COLO668 (cell line): ENCODE measurements at regions not wholly inside any gene's neighbourhood (a gene's known extent, or its start where the extent isn't known, plus 50 kb on each side); places are given as distances from the start of the nearest gene placed in this dataset.
"Not testable (repeated sequence)": the region's sequence is repeated elsewhere in the genome, so short reads cannot be mapped to it uniquely, and the experiment has no call there.

Experiments
- DNase-seq: peaks from one replicate; lab custom pipeline; 2025; ENCODE audit not compliant: unreplicated experiment; lab: John Stamatoyannopoulos, UW

GRCh38 chr5:102613661-102614060 lies 114.9 kb upstream of the SLCO6A1 start:
- no peak for DNase-seq

DNA sequence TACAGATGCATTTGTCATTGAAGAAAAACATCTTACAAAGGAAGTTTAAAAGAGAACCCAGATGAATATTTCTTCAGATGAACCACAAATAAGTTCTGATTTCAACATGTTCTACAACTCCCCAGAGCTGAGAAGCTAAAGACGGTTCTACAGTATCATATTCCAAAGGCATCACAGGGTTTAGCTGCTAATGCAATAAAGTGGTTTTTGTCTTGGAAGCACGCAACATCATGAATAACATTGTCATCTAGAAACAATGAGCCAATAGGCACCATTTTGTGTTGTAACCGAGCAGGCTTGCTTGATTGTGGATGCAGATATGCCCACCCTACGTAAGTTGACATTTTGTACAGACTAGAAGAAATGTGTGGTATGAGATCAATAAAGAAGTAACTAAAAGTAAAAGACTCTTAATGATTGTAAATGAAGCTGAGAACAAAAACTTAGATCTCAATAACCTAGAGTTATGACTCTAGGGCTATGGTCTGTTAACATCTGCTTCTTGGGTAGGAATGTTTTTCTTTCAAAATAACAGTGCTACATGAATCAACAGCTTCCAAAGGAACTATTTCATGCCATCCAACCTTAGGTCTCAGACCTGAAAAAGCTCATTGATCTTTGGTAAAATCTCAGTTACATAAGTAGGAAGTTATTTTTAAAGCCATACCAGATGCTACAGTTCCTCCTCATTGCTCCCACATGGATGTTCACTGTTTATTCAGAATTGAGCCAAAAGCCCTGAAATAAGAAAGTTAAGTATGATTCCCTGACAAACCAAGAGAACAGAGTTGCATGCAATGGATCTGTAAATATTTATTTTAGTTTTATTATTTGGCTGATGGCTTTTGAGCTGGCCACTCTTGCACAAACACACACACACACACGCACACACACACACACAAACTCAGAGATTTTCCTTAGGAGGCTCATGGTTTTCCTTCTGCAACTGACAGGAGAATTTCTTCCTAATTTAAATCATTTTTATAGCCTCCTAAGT lies 118.7 kb upstream of the SLCO6A1 start:
- no peak for DNase-seq

- DNase-seq: no peak
Observed at GRCh38 chr5:102622262-102622661, 123.5 kb upstream of the SLCO6A1 start.

- DNase-seq: no peak
Observed at GRCh38 chr5:102623329-102624065, 124.7 kb upstream of the SLCO6A1 start.

GRCh38 chr5:102624405-102624804 lies 125.6 kb upstream of the SLCO6A1 start:
- DNase-seq: no peak

- DNase-seq: no peak
Observed at GRCh38 chr5:102625468-102625867, 126.7 kb upstream of the SLCO6A1 start.

DNA sequence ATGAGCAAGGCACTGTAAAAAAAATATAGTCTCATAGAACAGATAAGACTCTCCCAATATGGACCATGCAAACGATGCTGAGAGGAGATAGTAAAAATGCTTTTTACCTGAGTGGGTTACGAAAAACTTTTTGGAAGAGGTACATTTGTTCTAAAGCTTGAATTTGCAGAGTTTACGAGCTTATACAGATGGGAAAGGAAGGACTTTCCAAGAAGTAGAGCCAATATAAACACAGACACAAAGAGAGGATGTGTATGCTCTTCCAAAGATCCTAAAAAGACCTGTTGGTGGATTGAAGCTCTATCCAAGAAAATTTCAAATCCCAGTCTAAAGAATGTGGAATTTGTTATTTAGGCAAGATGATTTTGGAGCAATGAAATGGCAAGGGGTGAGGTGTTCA lies 127.1 kb upstream of the SLCO6A1 start:
- DNase-seq: no peak

DNA sequence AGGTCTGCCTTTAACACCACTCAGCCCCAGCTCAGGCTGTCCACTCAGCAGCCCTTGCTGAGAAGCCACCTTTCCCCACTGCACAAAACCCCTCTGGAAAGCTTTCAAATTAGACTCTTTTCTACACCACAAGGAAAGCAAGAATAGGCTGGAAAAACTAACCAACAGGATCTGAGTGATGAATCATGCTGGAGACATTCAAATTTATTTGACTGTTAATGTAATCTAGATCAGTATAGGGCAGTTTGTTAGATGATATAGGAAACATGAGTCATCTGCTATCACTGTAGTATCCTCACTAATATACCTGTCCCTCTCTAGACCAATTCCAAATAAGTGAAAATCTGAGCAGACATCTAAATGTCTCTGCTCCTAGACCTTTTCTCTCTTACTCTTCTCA lies 127.8 kb upstream of the PAM start:
- no peak for DNase-seq

DNA sequence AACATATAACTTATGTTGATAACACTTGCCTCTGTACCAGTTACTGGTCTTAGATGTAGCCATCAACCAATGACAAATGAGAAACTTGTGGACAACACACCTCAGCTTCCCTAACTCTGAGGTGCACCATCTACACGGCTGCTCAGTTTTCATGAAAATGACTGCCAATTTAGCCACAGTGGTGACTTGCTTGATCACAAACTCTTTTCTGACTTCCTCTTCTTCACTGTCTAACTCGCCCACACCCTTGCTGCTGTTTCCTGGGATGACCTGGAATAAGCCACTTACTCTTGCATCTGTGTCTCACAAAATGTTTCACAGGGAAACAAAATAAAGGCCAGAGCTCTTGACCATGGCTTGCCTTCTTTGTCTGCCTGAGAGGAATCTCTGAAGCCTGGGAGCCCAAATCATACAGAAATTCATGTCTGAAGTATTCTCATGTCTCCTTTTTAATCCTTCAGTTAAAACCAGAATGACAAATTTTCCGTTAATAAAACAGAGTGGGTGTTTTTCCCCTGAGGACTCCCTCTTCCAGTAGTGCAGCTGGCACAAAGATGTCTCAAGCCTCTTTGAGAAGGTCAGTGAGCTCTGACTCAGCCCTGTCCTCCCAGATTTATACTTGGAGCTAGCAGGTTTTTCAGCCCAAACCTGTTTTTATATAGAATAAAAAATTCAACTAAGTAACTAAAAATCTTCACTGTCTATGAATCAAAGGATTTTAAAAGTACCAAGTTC lies 126.5 kb upstream of the PAM start:
- DNase-seq: no peak

DNA sequence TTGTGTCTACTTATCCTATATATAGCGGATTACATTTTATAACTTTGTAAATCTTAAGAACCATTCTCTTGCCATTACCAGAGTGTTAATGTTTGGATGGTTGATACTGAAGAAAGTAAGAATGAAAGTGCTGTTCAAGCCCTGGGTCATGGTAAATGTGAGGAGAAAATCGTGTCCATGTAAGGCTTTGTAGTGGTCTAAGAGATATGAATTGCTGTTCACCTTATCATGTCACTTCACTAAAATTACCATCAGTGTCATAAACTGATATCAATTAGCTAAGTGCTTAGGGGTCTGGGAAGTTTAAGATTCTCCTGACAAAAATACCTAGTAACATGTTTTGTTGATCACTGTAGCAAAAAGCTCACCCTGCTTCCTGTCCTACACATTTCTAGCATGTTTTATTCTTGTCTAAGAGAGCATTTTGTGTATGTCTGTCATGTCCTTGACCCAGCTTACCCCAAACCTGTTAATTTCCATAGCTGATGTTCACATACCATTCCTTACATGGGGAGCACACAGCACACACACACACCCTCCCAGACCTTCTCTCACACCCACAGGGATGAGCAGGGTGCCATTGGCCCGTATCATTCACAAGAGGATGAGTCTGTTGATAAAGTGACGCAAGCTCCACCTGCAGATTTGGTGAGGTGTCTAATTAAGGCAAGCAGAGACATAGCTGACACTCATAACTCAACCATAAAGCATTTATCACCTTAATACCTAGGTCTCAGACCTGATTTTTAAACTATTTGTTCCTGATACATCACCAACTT lies 125.1 kb upstream of the PAM start:
- DNase-seq: no peak

DNA sequence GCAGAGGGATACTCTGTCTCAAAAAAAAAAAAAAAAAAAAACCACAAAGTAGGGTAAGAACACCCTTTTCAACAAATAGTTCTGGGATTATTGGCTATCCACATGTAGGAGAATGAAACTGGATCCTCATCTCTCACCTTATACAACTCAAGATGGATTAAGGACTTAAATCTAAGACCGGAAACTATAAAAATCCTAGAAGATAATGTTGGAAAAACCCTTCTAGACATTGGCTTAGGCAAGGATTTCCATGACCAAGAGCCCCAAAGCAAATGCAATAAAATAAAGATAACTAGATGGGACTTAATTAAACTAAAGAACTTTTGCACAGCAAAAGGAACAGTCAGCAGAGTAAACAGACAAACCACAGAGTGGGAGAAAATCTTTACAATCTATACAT lies 119.7 kb upstream of the PAM start:
- DNase-seq: not testable (repeated sequence)

DNA sequence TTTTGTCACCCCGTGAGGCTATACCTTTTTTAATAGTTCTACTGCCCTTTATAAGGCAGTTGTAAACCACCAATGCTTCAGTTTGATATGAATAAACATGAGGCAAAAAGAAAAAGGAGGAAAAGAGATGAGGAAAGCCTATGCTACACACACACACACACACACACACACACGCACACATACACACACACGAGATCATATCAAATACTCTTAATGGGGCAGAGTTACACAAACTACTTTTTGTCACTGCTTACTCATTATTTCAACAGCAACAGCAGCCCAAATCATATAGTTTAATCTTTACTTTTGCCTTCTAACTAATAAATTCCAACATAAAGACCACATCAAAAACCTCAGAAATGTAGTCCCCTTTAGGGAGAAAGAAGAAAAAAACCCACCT lies 116.8 kb upstream of the PAM start:
- no peak for DNase-seq

GRCh38 chr5:102638912-102639652 lies 116.0 kb upstream of the PAM start:
- no peak for DNase-seq

DNA sequence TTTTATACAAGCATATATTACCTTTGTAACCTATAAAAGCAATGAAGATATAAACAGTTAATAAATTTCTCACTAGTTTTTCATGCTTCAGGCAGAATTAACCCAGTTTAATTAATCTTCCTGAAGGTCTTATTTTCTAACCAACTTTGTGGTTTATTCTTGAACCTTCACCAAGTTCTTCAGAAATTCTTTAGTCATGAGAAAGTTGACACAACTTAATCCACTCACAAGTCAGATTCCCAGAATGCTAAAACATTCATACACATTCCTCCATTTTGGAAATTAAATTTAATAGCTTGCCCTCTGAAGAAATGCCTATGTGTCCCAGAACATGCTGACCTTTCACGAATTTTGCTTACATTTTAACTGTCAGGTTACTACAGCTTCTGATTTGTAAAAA lies 105.4 kb upstream of the PAM start:
- DNase-seq: no peak

- no peak for DNase-seq
Observed at GRCh38 chr5:102651466-102651865, 103.6 kb upstream of the PAM start.

- DNase-seq: no peak
Observed at GRCh38 chr5:102654559-102655349, 100.4 kb upstream of the PAM start.

DNA sequence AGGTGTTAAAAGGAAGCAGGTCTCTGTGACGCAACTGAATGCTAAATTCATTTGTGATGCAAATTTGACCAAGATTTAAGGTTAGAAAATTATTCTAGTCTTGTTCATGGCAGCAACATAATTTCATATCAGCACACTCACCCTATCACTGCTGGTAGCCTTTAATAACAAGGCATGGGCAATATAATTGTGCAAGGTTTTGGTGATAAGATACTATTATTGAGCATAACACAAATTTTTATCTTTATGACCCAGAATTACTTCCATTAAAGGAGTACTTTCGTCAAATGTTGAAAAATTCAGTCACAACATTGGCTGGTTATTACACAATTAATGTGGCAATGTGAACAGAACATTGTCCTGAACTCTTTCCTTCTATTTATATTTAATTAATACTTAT lies 96.0 kb upstream of the PAM start:
- no peak for DNase-seq

- no peak for DNase-seq
Observed at GRCh38 chr5:102660111-102660510, 95.0 kb upstream of the PAM start.
